AG04449 (cell line): ENCODE measurements at regions not wholly inside any gene's neighbourhood (a gene's known extent, or its start where the extent isn't known, plus 50 kb on each side); places are given as distances from the start of the nearest gene placed in this dataset.

Experiments used
- CTCF ChIA-PET: fragments of 350-600 bp; formaldehyde crosslinking; extraction: SDS; loops from one replicate; lab custom pipeline; 2021; ENCODE audit warnings: antibody characterized with exemption; lab: Yijun Ruan, JAX
- POLR2A ChIA-PET: fragments of 400-600, 350-600 bp; formaldehyde crosslinking; extraction: SDS; loops from one replicate; lab custom pipeline; 2020; ENCODE audit warnings: antibody characterized with exemption, inconsistent platforms; lab: Yijun Ruan, JAX
- DNase-seq: peaks from one replicate; pipeline ENCODE4 v3.0.0-alpha.2; 2010; ENCODE audit warnings: low read depth, low spot score
- H3K4me3 ChIP-seq: 2 replicates; pipeline ENCODE4 v1.5.1; 2011; ENCODE audit warnings: low read depth, mild to moderate bottlenecking, control low read depth, low read length
- TF ChIP-seq, protein P1 (sequence below): IDR thresholded peaks from one replicate; pipeline ENCODE4 v1.5.1; 2011; ENCODE audit warnings: mild to moderate bottlenecking, moderate library complexity, low read length, control low read depth, inconsistent platforms; ENCODE audit not compliant: insufficient read depth; ENCODE audit errors: missing control alignments

DNA sequence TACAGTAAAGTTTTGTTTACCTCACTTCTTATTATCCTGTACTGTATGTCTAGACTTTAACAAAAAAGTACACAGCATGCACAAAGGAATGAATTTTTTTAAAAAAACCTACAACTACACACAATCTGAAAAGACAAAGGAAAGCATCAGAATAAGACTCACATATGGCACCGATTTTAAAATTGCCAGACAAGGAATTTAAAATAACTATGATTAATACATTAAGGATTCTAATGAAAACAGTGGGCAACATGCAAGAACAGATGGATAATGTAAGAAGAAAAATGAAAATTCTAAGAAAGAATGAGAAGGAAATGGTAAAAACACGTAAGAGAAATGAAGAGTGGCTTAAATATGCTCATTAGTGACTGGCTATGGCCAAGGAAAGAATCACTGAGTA is 638.2 kb downstream of the FBXO15 start:
- no peak overlapping the region for H3K4me3 ChIP-seq
- peak; percentile 45 for DNase-seq
- ChIA-PET CTCF (no interaction called here), POLR2A (no interaction called here)
- TF ChIP-seq, protein P1, sequence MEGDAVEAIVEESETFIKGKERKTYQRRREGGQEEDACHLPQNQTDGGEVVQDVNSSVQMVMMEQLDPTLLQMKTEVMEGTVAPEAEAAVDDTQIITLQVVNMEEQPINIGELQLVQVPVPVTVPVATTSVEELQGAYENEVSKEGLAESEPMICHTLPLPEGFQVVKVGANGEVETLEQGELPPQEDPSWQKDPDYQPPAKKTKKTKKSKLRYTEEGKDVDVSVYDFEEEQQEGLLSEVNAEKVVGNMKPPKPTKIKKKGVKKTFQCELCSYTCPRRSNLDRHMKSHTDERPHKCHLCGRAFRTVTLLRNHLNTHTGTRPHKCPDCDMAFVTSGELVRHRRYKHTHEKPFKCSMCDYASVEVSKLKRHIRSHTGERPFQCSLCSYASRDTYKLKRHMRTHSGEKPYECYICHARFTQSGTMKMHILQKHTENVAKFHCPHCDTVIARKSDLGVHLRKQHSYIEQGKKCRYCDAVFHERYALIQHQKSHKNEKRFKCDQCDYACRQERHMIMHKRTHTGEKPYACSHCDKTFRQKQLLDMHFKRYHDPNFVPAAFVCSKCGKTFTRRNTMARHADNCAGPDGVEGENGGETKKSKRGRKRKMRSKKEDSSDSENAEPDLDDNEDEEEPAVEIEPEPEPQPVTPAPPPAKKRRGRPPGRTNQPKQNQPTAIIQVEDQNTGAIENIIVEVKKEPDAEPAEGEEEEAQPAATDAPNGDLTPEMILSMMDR: no peak

- H3K4me3 ChIP-seq: no peak overlapping the region
- ChIA-PET POLR2A (no interaction called here), CTCF (no interaction called here)
- DNase-seq: no peak
- TF ChIP-seq, protein P1: no peak
These were observed 635.5 kb upstream of the NETO1 start for GRCh38 chr18:73503326-73503725.

- POLR2A ChIA-PET: no interaction called here
- no peak for DNase-seq
- H3K4me3 ChIP-seq: no peak overlapping the region
- TF ChIP-seq, protein P1: no peak
- CTCF ChIA-PET: interaction anchor here (0.6 kb wide), 1 partner anchor 405 kb away, joined by 3 read pairs; no protein-coding TSS in a partner anchor
These were observed 620.2 kb upstream of the NETO1 start for GRCh38 chr18:73487966-73488365.

GRCh38 chr18:73485166-73485565 is 617.4 kb upstream of the NETO1 start:
- ChIA-PET POLR2A (no interaction called here), CTCF (no interaction called here)
- no peak for DNase-seq
- TF ChIP-seq, protein P1: no peak
- H3K4me3 ChIP-seq: no peak overlapping the region

- POLR2A ChIA-PET: no interaction called here
- no peak for DNase-seq
- CTCF ChIA-PET: interaction anchor here (1.4 kb wide), 1 partner anchor 22 kb away, joined by 4 read pairs; no protein-coding TSS in a partner anchor
- TF ChIP-seq, protein P1: no peak
- H3K4me3 ChIP-seq: no peak overlapping the region
These were observed 615.1 kb upstream of the NETO1 start for GRCh38 chr18:73482901-73483300.

DNA sequence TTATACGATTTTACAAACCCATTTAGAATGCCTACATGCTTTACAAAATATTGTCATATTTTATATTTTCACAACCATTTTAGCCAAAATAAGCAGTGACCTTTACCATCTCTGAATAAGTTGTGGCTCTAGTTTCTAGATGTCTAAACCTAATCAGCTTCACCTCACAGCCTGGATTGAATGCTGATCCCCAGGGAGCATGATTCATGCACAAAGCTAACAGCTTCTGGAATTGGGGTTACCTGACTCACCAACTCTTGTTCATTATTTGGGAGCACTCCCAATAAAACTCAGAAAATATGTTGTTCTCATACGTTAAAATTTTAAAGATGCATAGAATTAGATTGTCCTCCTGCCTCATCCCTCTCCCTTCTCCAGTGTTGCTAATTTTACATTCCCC is 611.7 kb upstream of the NETO1 start:
- TF ChIP-seq, protein P1: no peak
- no peak for DNase-seq
- ChIA-PET CTCF (interaction anchor here (0.9 kb wide), 1 partner anchor 40 kb away, joined by 3 read pairs; no protein-coding TSS in a partner anchor), POLR2A (no interaction called here)
- no peak overlapping the region for H3K4me3 ChIP-seq
